H9 (cell line): ENCODE measurements at regions not wholly inside any gene's neighbourhood (a gene's known extent, or its start where the extent isn't known, plus 50 kb on each side); places are given as distances from the start of the nearest gene placed in this dataset.
"Not testable (repeated sequence)": the region's sequence is repeated elsewhere in the genome, so short reads cannot be mapped to it uniquely, and the experiment has no call there.

ENCODE experiments used
- DNase-seq: peaks from one replicate; pipeline ENCODE4 v3.0.0-alpha.2; 2017
- H2AFZ ChIP-seq: one replicate; pipeline ENCODE4 v1.6.1; 2013; ENCODE audit warnings: mild to moderate bottlenecking, low read length, control low read depth, moderate library complexity
- H2AK5ac ChIP-seq: 2 replicates; pipeline ENCODE4 v1.6.1; 2013; ENCODE audit warnings: low read length, control low read depth, mixed read lengths; ENCODE audit not compliant: insufficient read length
- H2BK120ac ChIP-seq: one replicate; pipeline ENCODE4 v1.6.1; 2013; ENCODE audit warnings: low read depth, mild to moderate bottlenecking, low read length, control low read depth, inconsistent platforms; ENCODE audit not compliant: poor library complexity, severe bottlenecking
- H2BK12ac ChIP-seq: 2 replicates; pipeline ENCODE4 v1.6.1; 2013; ENCODE audit warnings: low read length, control low read depth, mixed read lengths, low read depth; ENCODE audit not compliant: insufficient read length
- H2BK15ac ChIP-seq: 2 replicates; pipeline ENCODE4 v1.6.1; 2013; ENCODE audit warnings: low read depth, low read length, control low read depth
- H2BK20ac ChIP-seq: one replicate; pipeline ENCODE4 v1.6.1; 2013; ENCODE audit warnings: low read depth, mild to moderate bottlenecking, low read length, control low read depth, inconsistent platforms; ENCODE audit not compliant: poor library complexity, severe bottlenecking
- H2BK5ac ChIP-seq: 2 replicates; pipeline ENCODE4 v1.6.1; 2013; ENCODE audit warnings: low read length, control low read depth, mixed read lengths; ENCODE audit not compliant: insufficient read length
- H3K14ac ChIP-seq: 2 replicates; pipeline ENCODE4 v1.6.1; 2013; ENCODE audit warnings: low read length, control low read depth; ENCODE audit not compliant: insufficient read depth
- H3K18ac ChIP-seq: 2 replicates; pipeline ENCODE4 v1.6.1; 2013; ENCODE audit warnings: low read depth, mild to moderate bottlenecking, mixed read lengths, low read length, control low read depth; ENCODE audit not compliant: insufficient read length
- H3K23ac ChIP-seq: 2 replicates; pipeline ENCODE4 v1.6.1; 2013; ENCODE audit warnings: low read length, control low read depth, mixed read lengths, low read depth; ENCODE audit not compliant: insufficient read length
- H3K23me2 ChIP-seq: 2 replicates; pipeline ENCODE4 v1.6.1; 2013; ENCODE audit warnings: low read depth, mild to moderate bottlenecking, mixed read lengths, low read length, control low read depth; ENCODE audit not compliant: insufficient read length, poor library complexity, severe bottlenecking
- H3K27ac ChIP-seq: 2 replicates; pipeline ENCODE4 v1.5.1; 2013; ENCODE audit warnings: low read length, control low read depth, mixed read lengths, low read depth; ENCODE audit not compliant: insufficient read length
- H3K27me3 ChIP-seq: 2 replicates; pipeline ENCODE4 v1.6.1; 2013; ENCODE audit warnings: low read length, control low read depth, inconsistent platforms; ENCODE audit not compliant: insufficient read depth
- H3K4ac ChIP-seq: 2 replicates; pipeline ENCODE4 v1.6.1; 2013; ENCODE audit warnings: low read depth, mild to moderate bottlenecking, control low read depth, inconsistent platforms, low read length, moderate library complexity
- H3K4me1 ChIP-seq: 2 replicates; pipeline ENCODE4 v1.6.1; 2013; ENCODE audit warnings: low read length, control low read depth, inconsistent platforms; ENCODE audit not compliant: insufficient read depth
- H3K4me2 ChIP-seq: 2 replicates; pipeline ENCODE4 v1.6.1; 2013; ENCODE audit warnings: low read length, control low read depth, mixed read lengths; ENCODE audit not compliant: insufficient read length, insufficient read depth
- H3K56ac ChIP-seq: 2 replicates; pipeline ENCODE4 v1.6.1; 2013; ENCODE audit warnings: low read depth, mild to moderate bottlenecking, mixed read lengths, low read length, control low read depth; ENCODE audit not compliant: insufficient read length
- H3K79me1 ChIP-seq: 2 replicates; pipeline ENCODE4 v1.6.1; 2013; ENCODE audit warnings: low read depth, mild to moderate bottlenecking, moderate library complexity, low read length, control low read depth, inconsistent platforms; ENCODE audit not compliant: insufficient read depth, poor library complexity, severe bottlenecking
- H3K79me2 ChIP-seq: 2 replicates; pipeline ENCODE4 v1.6.1; 2013; ENCODE audit warnings: low read length, control low read depth, inconsistent platforms; ENCODE audit not compliant: insufficient read depth
- H3K9ac ChIP-seq: 2 replicates; pipeline ENCODE4 v1.6.1; 2013; ENCODE audit warnings: low read length, control low read depth, mixed read lengths; ENCODE audit not compliant: insufficient read length; ENCODE audit errors: extremely low read depth
- H3K9me3 ChIP-seq: one replicate; pipeline ENCODE4 v1.6.1; 2013; ENCODE audit warnings: low read depth, low read length, inconsistent platforms; ENCODE audit not compliant: control insufficient read depth
- H3T11ph ChIP-seq: one replicate; pipeline ENCODE4 v1.6.1; 2013; ENCODE audit warnings: mild to moderate bottlenecking, low read length, control low read depth, inconsistent platforms
- H4K20me1 ChIP-seq: one replicate; pipeline ENCODE4 v1.6.1; 2013; ENCODE audit not compliant: control insufficient read depth, insufficient read length, insufficient read depth
- H4K5ac ChIP-seq: 2 replicates; pipeline ENCODE4 v1.6.1; 2013; ENCODE audit warnings: low read depth, mild to moderate bottlenecking, mixed read lengths, low read length, control low read depth; ENCODE audit not compliant: insufficient read length
- H4K8ac ChIP-seq: replicated peaks from 2 replicates; pipeline ENCODE4 v1.6.1; 2013; ENCODE audit warnings: low read length, control low read depth, mixed read lengths, low read depth; ENCODE audit not compliant: insufficient read length
- H4K91ac ChIP-seq: 2 replicates; pipeline ENCODE4 v1.6.1; 2013; ENCODE audit warnings: low read depth, mild to moderate bottlenecking, moderate library complexity, mixed read lengths, low read length, control low read depth; ENCODE audit not compliant: insufficient read length
- H3K27ac Mint-ChIP-seq, 3 experiments: 2 replicates in 2 of 3; 3 replicates in 1 of 3; pipeline ENCODE4 v1.8.0; 2020 to 2021; ENCODE audit warnings: mixed read lengths in 3 of 3, mild to moderate bottlenecking in 1 of 3, moderate library complexity in 1 of 3
- H3K27me3 Mint-ChIP-seq: 2 replicates; pipeline ENCODE4 v1.8.0; 2021; ENCODE audit warnings: low read depth, mild to moderate bottlenecking, moderate library complexity, mixed read lengths
- H3K36me3 Mint-ChIP-seq, 3 experiments: 2 replicates in 2 of 3; 3 replicates in 1 of 3; pipeline ENCODE4 v1.8.0; 2020 to 2021; ENCODE audit warnings: low read depth in 3 of 3, mixed read lengths in 3 of 3; ENCODE audit not compliant: insufficient read depth in 1 of 3
- H3K4me1 Mint-ChIP-seq, 2 experiments: 2 replicates each; pipeline ENCODE4 v1.8.0; 2020; ENCODE audit warnings: mixed read lengths in 2 of 2
- H3K4me3 Mint-ChIP-seq, 2 experiments: 2 replicates in 1 of 2; 3 replicates in 1 of 2; pipeline ENCODE4 v1.8.0; 2020 to 2021; ENCODE audit warnings: mild to moderate bottlenecking in 2 of 2, mixed read lengths in 2 of 2, moderate library complexity in 1 of 2
- H3K9me3 Mint-ChIP-seq, 2 experiments: 2 replicates in 1 of 2; 3 replicates in 1 of 2; pipeline ENCODE4 v1.8.0; 2020; ENCODE audit warnings: mild to moderate bottlenecking in 2 of 2, mixed read lengths in 2 of 2, moderate library complexity in 1 of 2
- WGBS: extraction: QIAGEN DNeasy Blood & Tissue Kit; methylation state at CpG from one replicate; pipeline ENCODE4 v1.1.7; 2013; ENCODE audit warnings: missing lambda C conversion rate, low lambda C conversion rate, mixed read lengths; ENCODE audit not compliant: insufficient read length; ENCODE audit errors: extremely low coverage; 5-methylcytosine and 5-hydroxymethylcytosine counted together

DNA sequence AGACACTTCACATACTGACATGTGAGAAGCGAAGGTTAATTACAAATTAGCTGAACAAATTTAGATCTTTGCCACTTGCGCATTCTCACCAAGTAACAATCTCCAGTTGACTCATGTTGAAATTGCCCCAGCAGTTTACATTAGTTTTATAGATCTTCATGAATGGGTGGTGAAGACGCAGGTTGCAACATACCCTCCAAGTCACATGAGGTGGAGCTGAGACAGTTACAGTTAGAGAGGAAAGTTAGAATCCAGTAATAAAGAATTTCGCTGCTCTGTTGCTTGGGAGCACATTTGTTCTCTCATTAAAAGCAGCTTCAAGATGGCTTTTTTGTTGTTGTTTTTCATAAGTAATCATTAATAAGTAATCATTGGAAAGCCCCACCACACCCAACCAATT, 119.7 kb downstream of the LAT start:
- not testable (repeated sequence) for H3K4me2 ChIP-seq, DNase-seq, H3K79me2 ChIP-seq, H4K5ac ChIP-seq, H4K91ac ChIP-seq, H2BK12ac ChIP-seq, H3K9ac ChIP-seq, H2BK120ac ChIP-seq, H3K27ac Mint-ChIP-seq, H3K4me1 ChIP-seq, H3K9me3 Mint-ChIP-seq, H3K56ac ChIP-seq, H3K4ac ChIP-seq, H3K4me3 Mint-ChIP-seq, H3K18ac ChIP-seq, H3K27me3 ChIP-seq, H2AK5ac ChIP-seq, H3K9me3 ChIP-seq, H3K27ac ChIP-seq, H3K79me1 ChIP-seq, H2BK15ac ChIP-seq, H3K23ac ChIP-seq, H3K36me3 Mint-ChIP-seq, H3K23me2 ChIP-seq, H4K20me1 ChIP-seq, H3T11ph ChIP-seq, H2BK20ac ChIP-seq, H2BK5ac ChIP-seq, H4K8ac ChIP-seq, H3K14ac ChIP-seq, H2AFZ ChIP-seq
- Mint-ChIP-seq H3K27me3 (peaks cover 21% of the 10 kb centered on the region), H3K4me1 (peaks cover 10 to 13% of the 10 kb centered on the region in 2 experiments)
- WGBS = no CpG with 5 or more reads among the region's 4 CpGs

DNA sequence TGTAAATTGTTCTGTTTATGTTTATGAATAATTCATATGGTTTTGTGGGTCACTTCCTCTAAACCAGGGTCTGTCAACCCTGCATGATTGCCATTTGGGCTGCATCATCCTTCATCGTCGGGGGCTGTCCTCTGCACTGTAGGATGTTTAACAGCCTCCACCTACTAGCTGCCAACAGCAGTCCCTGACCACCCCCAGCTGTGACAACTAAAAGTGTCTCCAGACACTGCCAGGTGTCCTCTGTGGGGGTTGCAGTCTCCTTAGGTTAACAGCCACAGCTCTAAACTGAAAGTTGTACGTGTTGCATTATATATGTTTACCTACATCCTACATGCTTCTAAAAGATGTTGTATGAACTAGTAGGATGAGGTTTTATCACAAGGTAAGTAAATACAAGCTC, 113.1 kb downstream of the LAT start:
- H2BK120ac ChIP-seq, H3K27ac Mint-ChIP-seq, H2BK20ac ChIP-seq, H3K4me1 ChIP-seq, H3K4me2 ChIP-seq, H3K27ac ChIP-seq, H3K4me1 Mint-ChIP-seq, H3K79me1 ChIP-seq, H2BK5ac ChIP-seq, H3K23ac ChIP-seq, H2BK12ac ChIP-seq, H3K4me3 Mint-ChIP-seq, H3K9me3 ChIP-seq, H4K91ac ChIP-seq, H4K5ac ChIP-seq, H3K9me3 Mint-ChIP-seq, H3K36me3 Mint-ChIP-seq, H3K56ac ChIP-seq, H3K27me3 ChIP-seq, H2AK5ac ChIP-seq, H3K9ac ChIP-seq, H2BK15ac ChIP-seq, H3T11ph ChIP-seq, H3K4ac ChIP-seq, H2AFZ ChIP-seq, H3K23me2 ChIP-seq, H3K14ac ChIP-seq, DNase-seq, H4K8ac ChIP-seq, H3K79me2 ChIP-seq, H3K27me3 Mint-ChIP-seq, H3K18ac ChIP-seq, H4K20me1 ChIP-seq: not testable (repeated sequence)
- no CpG with 5 or more reads among the region's 3 CpGs for WGBS
